ENCODE measurements at regions not wholly inside any gene's neighbourhood (a gene's known extent, or its start where the extent isn't known, plus 50 kb on each side); places are given as distances from the start of the nearest gene placed in this dataset.
"Not testable (repeated sequence)": the region's sequence is repeated elsewhere in the genome, so short reads cannot be mapped to it uniquely, and the experiment has no call there.

DNA sequence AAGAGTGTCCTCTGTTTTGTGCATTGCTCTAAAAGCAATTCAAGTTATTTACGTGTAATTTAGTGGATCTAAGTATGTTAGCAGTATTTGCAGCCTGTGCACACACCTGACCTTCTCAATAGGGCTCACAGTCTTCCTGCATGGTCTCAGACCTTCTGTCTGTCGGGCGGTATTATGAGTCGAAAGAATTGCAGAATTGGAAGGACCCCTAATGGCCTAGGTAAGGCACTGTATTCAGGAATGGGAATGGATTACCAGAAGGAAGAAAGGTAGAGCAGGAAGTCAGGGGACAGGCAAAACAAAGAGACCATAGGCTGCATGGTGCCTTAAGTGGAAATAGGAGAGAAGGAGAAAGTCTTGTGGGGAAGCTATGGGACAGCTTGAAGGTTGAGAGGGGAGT is 341.6 kb downstream of the VRK1 start:
- Histone ChIP-seq H3K9me3 (ENCODE audit: control insufficient read depth, low read length) (no peaks in the 10 kb centered on the region), H3K36me3 (ENCODE audit: control insufficient read depth, insufficient read depth, low read length) (no peaks in the 10 kb centered on the region), H2AFZ (no peak overlapping the region), H3K4me3 (ENCODE audit: low read depth, low read length) (no peak overlapping the region), H3K79me2 (no peaks in the 10 kb centered on the region), H3K4me1 (no peaks in the 10 kb centered on the region), H3K4me2 (ENCODE audit: low read length) (no peak overlapping the region), H3K27ac (no peak overlapping the region), H3K27me3 (ENCODE audit: control insufficient read depth, insufficient read depth, low read length) (no peaks in the 10 kb centered on the region), H3K9ac (no peak overlapping the region)
- TF ChIP-seq, protein P1, sequence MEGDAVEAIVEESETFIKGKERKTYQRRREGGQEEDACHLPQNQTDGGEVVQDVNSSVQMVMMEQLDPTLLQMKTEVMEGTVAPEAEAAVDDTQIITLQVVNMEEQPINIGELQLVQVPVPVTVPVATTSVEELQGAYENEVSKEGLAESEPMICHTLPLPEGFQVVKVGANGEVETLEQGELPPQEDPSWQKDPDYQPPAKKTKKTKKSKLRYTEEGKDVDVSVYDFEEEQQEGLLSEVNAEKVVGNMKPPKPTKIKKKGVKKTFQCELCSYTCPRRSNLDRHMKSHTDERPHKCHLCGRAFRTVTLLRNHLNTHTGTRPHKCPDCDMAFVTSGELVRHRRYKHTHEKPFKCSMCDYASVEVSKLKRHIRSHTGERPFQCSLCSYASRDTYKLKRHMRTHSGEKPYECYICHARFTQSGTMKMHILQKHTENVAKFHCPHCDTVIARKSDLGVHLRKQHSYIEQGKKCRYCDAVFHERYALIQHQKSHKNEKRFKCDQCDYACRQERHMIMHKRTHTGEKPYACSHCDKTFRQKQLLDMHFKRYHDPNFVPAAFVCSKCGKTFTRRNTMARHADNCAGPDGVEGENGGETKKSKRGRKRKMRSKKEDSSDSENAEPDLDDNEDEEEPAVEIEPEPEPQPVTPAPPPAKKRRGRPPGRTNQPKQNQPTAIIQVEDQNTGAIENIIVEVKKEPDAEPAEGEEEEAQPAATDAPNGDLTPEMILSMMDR (IDR thresholded peaks at IDR 0.05), result no peak

DNA sequence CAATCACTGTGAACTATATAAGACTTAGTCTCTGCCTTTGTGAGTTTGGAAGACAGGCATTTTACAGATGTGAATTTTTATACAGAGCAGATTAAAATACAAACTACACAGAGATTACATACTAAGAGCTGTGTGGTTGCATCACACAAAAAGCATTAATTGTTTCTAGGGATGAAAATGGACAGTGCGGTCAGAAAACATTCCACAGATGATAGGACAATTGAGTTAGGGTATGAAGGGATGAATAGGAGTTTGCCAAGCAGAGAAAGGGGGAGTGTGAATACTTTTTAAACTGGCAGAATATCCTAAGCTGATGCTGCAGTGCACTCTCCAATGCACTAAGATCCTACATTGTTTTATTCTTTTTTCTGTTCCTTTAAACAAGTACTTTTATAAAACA is 345.8 kb downstream of the VRK1 start:
- Histone ChIP-seq H3K4me3 (ENCODE audit: low read depth, low read length) (no peak overlapping the region), H3K27me3 (ENCODE audit: control insufficient read depth, insufficient read depth, low read length) (no peaks in the 10 kb centered on the region), H3K4me2 (ENCODE audit: low read length) (no peak overlapping the region), H3K36me3 (ENCODE audit: control insufficient read depth, insufficient read depth, low read length) (no peaks in the 10 kb centered on the region), H3K27ac (no peak overlapping the region), H3K4me1 (no peaks in the 10 kb centered on the region), H3K9ac (no peak overlapping the region), H3K79me2 (no peaks in the 10 kb centered on the region), H3K9me3 (ENCODE audit: control insufficient read depth, low read length) (no peaks in the 10 kb centered on the region), H2AFZ (no peak overlapping the region)
- TF ChIP-seq, protein P1 (IDR thresholded peaks at IDR 0.05), result no peak

DNA sequence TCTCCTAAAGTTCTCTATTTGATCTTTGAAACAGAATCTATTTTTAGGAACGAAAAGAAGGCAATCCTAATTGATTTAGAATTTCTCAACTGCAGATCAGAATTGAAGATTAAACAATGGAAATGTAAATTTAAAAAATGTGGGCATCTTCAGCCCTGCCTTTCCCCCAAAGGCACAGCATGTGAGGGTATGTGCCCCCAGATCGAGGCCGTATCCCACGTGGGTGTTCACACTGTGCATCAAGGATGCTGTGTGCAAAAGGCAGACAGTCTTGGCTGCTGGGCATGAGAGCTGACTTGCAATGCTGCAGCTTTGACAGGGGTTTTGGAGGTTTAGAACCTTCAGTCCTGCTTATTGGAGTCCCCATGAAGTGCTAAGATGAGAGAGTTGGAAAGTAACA is 346.3 kb downstream of the VRK1 start:
- no peak overlapping the region for H3K4me3 ChIP-seq (ENCODE audit: low read depth, low read length)
- no peaks in the 10 kb centered on the region for H3K79me2 ChIP-seq
- H3K4me1 ChIP-seq, result no peaks in the 10 kb centered on the region
- no peak overlapping the region for H2AFZ ChIP-seq
- no peaks in the 10 kb centered on the region for H3K27me3 ChIP-seq (ENCODE audit: control insufficient read depth, insufficient read depth, low read length)
- H3K36me3 ChIP-seq (ENCODE audit: control insufficient read depth, insufficient read depth, low read length), result no peaks in the 10 kb centered on the region
- H3K9ac ChIP-seq, result no peak overlapping the region
- H3K4me2 ChIP-seq (ENCODE audit: low read length), result no peak overlapping the region
- TF ChIP-seq, protein P1 (IDR thresholded peaks at IDR 0.05), result no peak
- no peak overlapping the region for H3K27ac ChIP-seq
- H3K9me3 ChIP-seq (ENCODE audit: control insufficient read depth, low read length), result no peaks in the 10 kb centered on the region

DNA sequence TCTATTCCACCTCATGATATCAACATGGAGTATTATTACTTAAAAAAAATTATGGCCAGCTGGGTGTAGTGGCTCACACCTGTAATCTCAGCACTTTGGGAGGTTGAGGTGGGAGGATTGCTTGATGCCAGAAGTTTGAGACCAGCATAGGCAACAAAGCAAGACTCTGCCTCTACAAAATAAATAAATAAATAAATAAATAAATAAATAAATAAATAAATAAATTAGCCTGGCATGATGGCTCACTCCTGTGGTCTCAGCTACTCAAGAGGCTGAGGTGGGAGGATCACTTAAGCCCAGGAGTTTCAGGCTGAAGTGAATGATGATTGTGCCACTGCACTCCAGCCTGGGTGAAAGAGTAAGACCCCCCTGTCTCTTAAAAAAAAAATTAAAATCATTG is 350.8 kb downstream of the VRK1 start:
- H3K4me2 ChIP-seq (ENCODE audit: low read length); H3K79me2 ChIP-seq; H3K4me3 ChIP-seq (ENCODE audit: low read depth, low read length); H3K27ac ChIP-seq; H3K36me3 ChIP-seq (ENCODE audit: control insufficient read depth, insufficient read depth, low read length); H3K27me3 ChIP-seq (ENCODE audit: control insufficient read depth, insufficient read depth, low read length); H3K9me3 ChIP-seq (ENCODE audit: control insufficient read depth, low read length); H3K4me1 ChIP-seq; H3K9ac ChIP-seq; H2AFZ ChIP-seq: not testable (repeated sequence)

DNA sequence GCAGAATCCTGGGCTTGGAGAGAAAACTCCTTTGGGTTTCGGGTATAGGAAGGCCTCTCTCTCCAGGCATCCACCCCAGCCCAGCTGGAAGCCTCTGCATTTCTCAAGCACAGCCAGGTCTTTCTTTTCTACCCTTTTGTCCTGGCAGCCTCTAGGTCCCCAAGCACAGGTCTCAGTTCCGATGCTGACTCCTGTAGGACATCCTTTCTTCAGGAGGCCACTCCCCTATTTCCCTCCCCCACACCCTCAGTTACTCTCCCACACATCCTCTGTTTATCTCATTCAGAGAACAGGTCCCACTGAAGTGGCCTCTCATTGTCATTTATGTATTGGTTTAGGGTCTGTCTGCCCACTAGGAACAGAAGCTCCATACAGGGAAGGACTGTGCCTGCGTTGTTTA is 352.6 kb downstream of the VRK1 start:
- Histone ChIP-seq H3K27ac (no peak overlapping the region), H3K4me2 (ENCODE audit: low read length) (no peak overlapping the region), H3K79me2 (no peaks in the 10 kb centered on the region), H3K9me3 (ENCODE audit: control insufficient read depth, low read length) (no peaks in the 10 kb centered on the region), H3K9ac (no peak overlapping the region), H3K36me3 (ENCODE audit: control insufficient read depth, insufficient read depth, low read length) (no peaks in the 10 kb centered on the region), H3K4me1 (no peaks in the 10 kb centered on the region), H2AFZ (no peak overlapping the region), H3K4me3 (ENCODE audit: low read depth, low read length) (no peak overlapping the region), H3K27me3 (ENCODE audit: control insufficient read depth, insufficient read depth, low read length) (no peaks in the 10 kb centered on the region)
- TF ChIP-seq, protein P1 (IDR thresholded peaks at IDR 0.05), result no peak
